GM23338 (cell line): ENCODE measurements at regions not wholly inside any gene's neighbourhood (a gene's known extent, or its start where the extent isn't known, plus 50 kb on each side); places are given as distances from the start of the nearest gene placed in this dataset.
"Not testable (repeated sequence)": the region's sequence is repeated elsewhere in the genome, so short reads cannot be mapped to it uniquely, and the experiment has no call there.

Experiments used
- ATAC-seq: fragments of 200-7000 bp; cut with Tn5 transposase; 3 replicates; pipeline ENCODE4 v1.9.1; 2020
- DNase-seq: peaks from one replicate; pipeline ENCODE4 v3.0.0-alpha.2; 2015; ENCODE audit warnings: low spot score
- H2AFZ ChIP-seq: fragments of 200-600 bp; sonication (generic); 2 replicates; pipeline ENCODE4 v1.8.0; 2016; ENCODE audit warnings: antibody characterized with exemption, mild to moderate bottlenecking, moderate library complexity
- H3F3A ChIP-seq: fragments of 200-600 bp; sonication (generic); replicated peaks from 2 replicates; pipeline ENCODE4 v1.8.0; 2017; ENCODE audit warnings: antibody characterized with exemption, mixed run types, low read depth
- H3K27ac ChIP-seq: fragments of 200-600 bp; sonication (generic); 2 replicates; pipeline ENCODE4 v1.6.1; 2016; ENCODE audit warnings: low read depth
- H3K27me3 ChIP-seq: fragments of 200-600 bp; sonication (generic); 2 replicates; pipeline ENCODE4 v1.8.0; 2016; ENCODE audit warnings: mild to moderate bottlenecking, mixed run types, moderate library complexity; ENCODE audit not compliant: insufficient read depth
- H3K36me3 ChIP-seq: fragments of 200-600 bp; sonication (generic); 2 replicates; pipeline ENCODE4 v1.8.0; 2016; ENCODE audit warnings: mild to moderate bottlenecking; ENCODE audit not compliant: insufficient read depth
- H3K4me1 ChIP-seq: fragments of 200-600 bp; sonication (generic); 2 replicates; pipeline ENCODE4 v1.8.0; 2016; ENCODE audit warnings: mild to moderate bottlenecking, moderate library complexity; ENCODE audit not compliant: insufficient read depth
- H3K4me2 ChIP-seq: fragments of 200-600 bp; sonication (generic); 2 replicates; pipeline ENCODE4 v1.7.1; 2017; ENCODE audit warnings: mixed run types
- H3K4me3 ChIP-seq: fragments of 200-600 bp; sonication (generic); 2 replicates; pipeline ENCODE4 v1.6.1; 2016; ENCODE audit warnings: mixed run types
- H3K79me2 ChIP-seq: fragments of 200-600 bp; sonication (generic); replicated peaks from 2 replicates; pipeline ENCODE4 v1.8.0; 2017; ENCODE audit warnings: mild to moderate bottlenecking; ENCODE audit not compliant: insufficient read depth
- H3K9me2 ChIP-seq: fragments of 200-600 bp; sonication (generic); 2 replicates; pipeline ENCODE4 v1.8.0; 2017; ENCODE audit not compliant: insufficient read depth
- H4K20me1 ChIP-seq: fragments of 200-600 bp; sonication (generic); replicated peaks from 2 replicates; pipeline ENCODE4 v1.8.0; 2017; ENCODE audit warnings: mild to moderate bottlenecking; ENCODE audit not compliant: insufficient read depth
- H3K27ac Mint-ChIP-seq: 2 replicates; pipeline ENCODE4 v1.8.0; 2020; ENCODE audit warnings: inconsistent platforms, mild to moderate bottlenecking, moderate library complexity, mixed read lengths
- H3K27me3 Mint-ChIP-seq: 3 replicates; pipeline ENCODE4 v1.8.0; 2022; ENCODE audit warnings: low read depth, mild to moderate bottlenecking, moderate library complexity, mixed read lengths, inconsistent platforms; ENCODE audit not compliant: insufficient read depth, poor library complexity
- H3K36me3 Mint-ChIP-seq: 3 replicates; pipeline ENCODE4 v1.8.0; 2021; ENCODE audit warnings: low read depth, mild to moderate bottlenecking, inconsistent platforms, moderate library complexity, mixed read lengths
- H3K4me1 Mint-ChIP-seq: 3 replicates; pipeline ENCODE4 v1.8.0; 2020; ENCODE audit warnings: mild to moderate bottlenecking, inconsistent platforms, mixed read lengths
- H3K4me3 Mint-ChIP-seq: 3 replicates; pipeline ENCODE4 v1.8.0; 2021; ENCODE audit warnings: moderate library complexity, mild to moderate bottlenecking, inconsistent platforms, mixed read lengths
- H3K9me3 Mint-ChIP-seq: 3 replicates; pipeline ENCODE4 v1.8.0; 2020; ENCODE audit warnings: moderate library complexity, mild to moderate bottlenecking, inconsistent platforms, mixed read lengths

GRCh38 chr16:34062620-34063253 lies 603.3 kb downstream of the TP53TG3F start:
- H3K79me2 ChIP-seq, H3F3A ChIP-seq, H3K36me3 ChIP-seq, H3K27ac Mint-ChIP-seq, H3K4me1 ChIP-seq, H3K27ac ChIP-seq, H3K4me1 Mint-ChIP-seq, H4K20me1 ChIP-seq, H2AFZ ChIP-seq, H3K4me3 Mint-ChIP-seq, H3K27me3 ChIP-seq, DNase-seq, ATAC-seq, H3K4me3 ChIP-seq, H3K4me2 ChIP-seq, H3K9me2 ChIP-seq: not testable (repeated sequence)
- Mint-ChIP-seq H3K36me3 (peaks cover 46% of the 10 kb centered on the region), H3K27me3 (peaks cover 27% of the 10 kb centered on the region), H3K9me3 (peaks cover 77% of the 10 kb centered on the region)

- H3K4me2 ChIP-seq, H3K36me3 ChIP-seq, DNase-seq, H3K27ac ChIP-seq, H3K4me1 Mint-ChIP-seq, H3K27me3 ChIP-seq, H3K4me3 Mint-ChIP-seq, H3F3A ChIP-seq, H4K20me1 ChIP-seq, H3K79me2 ChIP-seq, H3K27ac Mint-ChIP-seq, H3K9me2 ChIP-seq, H2AFZ ChIP-seq, H3K4me3 ChIP-seq, H3K4me1 ChIP-seq, ATAC-seq: not testable (repeated sequence)
- H3K9me3 Mint-ChIP-seq = peaks cover 75% of the 10 kb centered on the region
- H3K27me3 Mint-ChIP-seq = peaks cover 27% of the 10 kb centered on the region
- peaks cover 52% of the 10 kb centered on the region for H3K36me3 Mint-ChIP-seq
Observed at GRCh38 chr16:34063498-34064157, 604.2 kb downstream of the TP53TG3F start.

DNA sequence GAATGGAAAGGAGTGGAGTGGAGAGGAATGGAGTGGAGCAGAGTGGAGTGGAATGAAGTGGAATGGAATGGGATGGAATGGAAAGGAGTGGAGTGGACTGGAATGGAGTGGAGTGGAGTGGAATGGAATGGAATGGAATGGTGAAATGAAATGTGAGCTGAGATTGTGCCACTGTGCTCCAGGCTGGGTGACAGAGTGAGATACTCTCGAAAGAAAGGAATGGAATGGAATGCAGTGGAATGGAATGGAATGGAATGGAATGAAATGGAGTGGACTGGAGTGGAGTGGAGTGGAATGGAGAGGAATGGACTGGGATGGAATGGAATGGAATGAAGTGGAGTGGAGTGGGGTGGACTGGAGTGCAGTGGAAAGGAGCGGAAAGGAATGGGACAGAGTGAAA lies 605.2 kb downstream of the TP53TG3F start:
- not testable (repeated sequence) for H2AFZ ChIP-seq, H3F3A ChIP-seq, H3K79me2 ChIP-seq, H3K4me3 Mint-ChIP-seq, H3K36me3 ChIP-seq, H3K4me1 Mint-ChIP-seq, H4K20me1 ChIP-seq, H3K27ac Mint-ChIP-seq, DNase-seq, H3K27ac ChIP-seq, H3K4me2 ChIP-seq, H3K4me3 ChIP-seq, H3K9me2 ChIP-seq, ATAC-seq, H3K27me3 ChIP-seq, H3K4me1 ChIP-seq
- Mint-ChIP-seq H3K9me3 (peaks cover 79% of the 10 kb centered on the region), H3K36me3 (peaks cover 57% of the 10 kb centered on the region), H3K27me3 (peaks cover 27% of the 10 kb centered on the region)

DNA sequence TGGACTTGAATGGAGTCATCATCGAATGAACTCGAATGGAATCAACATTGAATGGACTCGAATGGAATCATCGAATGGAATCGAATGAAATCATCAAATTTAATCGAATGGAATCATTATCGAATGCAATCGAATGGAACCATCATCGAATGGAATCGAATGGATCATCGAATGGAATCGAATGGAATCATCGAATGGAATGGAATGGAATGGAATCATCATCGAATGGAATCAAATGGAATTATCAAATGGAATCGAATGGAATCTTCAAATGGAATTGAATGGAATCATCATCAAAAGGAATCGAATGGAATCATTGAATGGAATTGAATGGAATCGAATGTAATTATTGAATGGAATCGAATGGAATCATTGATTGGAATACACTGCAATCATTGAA lies 610.3 kb downstream of the TP53TG3F start:
- peaks cover 13% of the 10 kb centered on the region for H3K27me3 Mint-ChIP-seq

More for the DNA sequence above, 610.3 kb downstream of the TP53TG3F start:
- not testable (repeated sequence) for H3K36me3 ChIP-seq, H3K27ac ChIP-seq, H3K4me3 Mint-ChIP-seq, ATAC-seq, H3F3A ChIP-seq, H3K4me1 ChIP-seq, H3K27me3 ChIP-seq, H3K4me2 ChIP-seq, H3K9me2 ChIP-seq, H3K27ac Mint-ChIP-seq, H3K4me3 ChIP-seq, H4K20me1 ChIP-seq, H2AFZ ChIP-seq, H3K79me2 ChIP-seq, H3K4me1 Mint-ChIP-seq
- H3K36me3 Mint-ChIP-seq = peaks cover 32% of the 10 kb centered on the region
- DNase-seq = peak; percentile 1
- peaks cover 51% of the 10 kb centered on the region for H3K9me3 Mint-ChIP-seq
